ENCODE measurements at regions not wholly inside any gene's neighbourhood (a gene's known extent, or its start where the extent isn't known, plus 50 kb on each side); places are given as distances from the start of the nearest gene placed in this dataset.

DNA sequence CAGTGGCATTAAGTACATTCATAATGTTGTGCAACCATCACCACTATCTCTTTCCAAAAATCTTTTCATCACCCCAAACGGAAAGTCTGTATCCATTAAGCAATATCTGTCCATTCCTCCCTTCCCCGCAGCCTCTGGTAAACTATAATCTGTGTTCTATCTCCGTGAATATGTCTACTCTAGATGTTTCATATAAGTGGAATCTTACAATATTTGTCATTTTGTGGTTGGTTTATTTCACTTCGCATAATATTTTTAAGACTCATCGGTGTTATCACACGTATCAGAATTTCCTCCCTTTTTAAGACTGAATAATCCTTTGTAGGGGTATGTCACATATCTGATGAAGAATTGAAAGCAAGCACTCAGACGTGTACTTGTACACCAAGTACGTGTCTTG, 86.0 kb upstream of the FGFR2 start:
- Histone ChIP-seq H4K20me1 (replicated peaks; ENCODE audit: control insufficient read depth, extremely low read depth, insufficient read depth, low read length) (no peaks in the 10 kb centered on the region), H3K9ac (replicated peaks; ENCODE audit: extremely low read depth, insufficient read depth, low read length) (no peak overlapping the region), H3K9me1 (replicated peaks; ENCODE audit: control insufficient read depth, extremely low read depth, insufficient read depth, low read length) (no peaks in the 10 kb centered on the region), H3K79me2 (ENCODE audit: control insufficient read depth, insufficient read depth, low read length) (no peaks in the 10 kb centered on the region), H2AFZ (ENCODE audit: low read depth, low read length) (no peak overlapping the region), H3K4me1 (ENCODE audit: control insufficient read depth, extremely low read depth, insufficient read depth, low read length) (no peaks in the 10 kb centered on the region), H3K4me3 (replicated peaks in 1 of 3; ENCODE audit: insufficient read depth in 1 of 3, low read depth in 1 of 3, low read length in 3 of 3) (no peak overlapping the region), H3K36me3 (ENCODE audit: control insufficient read depth in 2 of 2, extremely low read depth in 1 of 2, insufficient read depth in 2 of 2, low read length in 2 of 2) (no peaks in the 10 kb centered on the region), H3K27me3 (ENCODE audit: control insufficient read depth in 2 of 2, insufficient read depth in 2 of 2, low read length in 2 of 2) (no peaks in the 10 kb centered on the region), H3K4me2 (ENCODE audit: insufficient read depth, low read length) (no peak overlapping the region), H3K27ac (ENCODE audit: insufficient read depth, low read depth, low read length) (no peak overlapping the region), H3K9me3 (replicated peaks; ENCODE audit: control insufficient read depth, insufficient read depth, low read length) (no peaks in the 10 kb centered on the region)
- ChIA-PET CTCF (no interaction called here), POLR2A (no interaction called here)
- TF ChIP-seq FOS (IDR thresholded peaks at IDR 0.05; ENCODE audit: borderline replicate concordance, insufficient read depth, low read length) = no peak
- TF ChIP-seq, protein P1, sequence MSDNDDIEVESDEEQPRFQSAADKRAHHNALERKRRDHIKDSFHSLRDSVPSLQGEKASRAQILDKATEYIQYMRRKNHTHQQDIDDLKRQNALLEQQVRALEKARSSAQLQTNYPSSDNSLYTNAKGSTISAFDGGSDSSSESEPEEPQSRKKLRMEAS (IDR thresholded peaks at IDR 0.05; ENCODE audit: insufficient read depth, insufficient read length) = no peak
- TF ChIP-seq POLR2AphosphoS5 (IDR thresholded peaks at IDR 0.05; ENCODE audit: insufficient read depth, low read depth, low read length) = no peak
- no peak for TF ChIP-seq JUN (IDR thresholded peaks at IDR 0.05; ENCODE audit: borderline replicate concordance, insufficient read depth, insufficient read length, low read depth)
- no peak for TF ChIP-seq GATA2 (IDR thresholded peaks at IDR 0.05; ENCODE audit: insufficient read depth, insufficient read length, low read depth, low read length)
- TF ChIP-seq EZH2 (IDR thresholded peaks at IDR 0.05; ENCODE audit: borderline replicate concordance, low read depth, low read length, severe bottlenecking) = no peak
- no peak for TF ChIP-seq MYC (IDR thresholded peaks at IDR 0.05; ENCODE audit: low read depth, low read length)
- no peak for TF ChIP-seq POLR2A (IDR thresholded peaks at IDR 0.05; ENCODE audit: low read depth, low read length)
- TF ChIP-seq, protein P2, sequence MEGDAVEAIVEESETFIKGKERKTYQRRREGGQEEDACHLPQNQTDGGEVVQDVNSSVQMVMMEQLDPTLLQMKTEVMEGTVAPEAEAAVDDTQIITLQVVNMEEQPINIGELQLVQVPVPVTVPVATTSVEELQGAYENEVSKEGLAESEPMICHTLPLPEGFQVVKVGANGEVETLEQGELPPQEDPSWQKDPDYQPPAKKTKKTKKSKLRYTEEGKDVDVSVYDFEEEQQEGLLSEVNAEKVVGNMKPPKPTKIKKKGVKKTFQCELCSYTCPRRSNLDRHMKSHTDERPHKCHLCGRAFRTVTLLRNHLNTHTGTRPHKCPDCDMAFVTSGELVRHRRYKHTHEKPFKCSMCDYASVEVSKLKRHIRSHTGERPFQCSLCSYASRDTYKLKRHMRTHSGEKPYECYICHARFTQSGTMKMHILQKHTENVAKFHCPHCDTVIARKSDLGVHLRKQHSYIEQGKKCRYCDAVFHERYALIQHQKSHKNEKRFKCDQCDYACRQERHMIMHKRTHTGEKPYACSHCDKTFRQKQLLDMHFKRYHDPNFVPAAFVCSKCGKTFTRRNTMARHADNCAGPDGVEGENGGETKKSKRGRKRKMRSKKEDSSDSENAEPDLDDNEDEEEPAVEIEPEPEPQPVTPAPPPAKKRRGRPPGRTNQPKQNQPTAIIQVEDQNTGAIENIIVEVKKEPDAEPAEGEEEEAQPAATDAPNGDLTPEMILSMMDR (IDR thresholded peaks at IDR 0.05; ENCODE audit: extremely low read depth in 1 of 2, insufficient read depth in 1 of 2, low read depth in 1 of 2, low read length in 2 of 2) = no peak
- FAIRE-seq (no peak), DNase-seq (ENCODE audit: low read depth, low spot score) (no peak)
- BruUV-seq (replicated peaks) = no TSS peak
- dilution Hi-C loops (cut with MboI; ENCODE audit: extremely low pct_ligation_motif_present, low sequenced_read_pairs) (no loop called here), intact Hi-C loops (cut with micrococcal nuclease) (no loop called here)
